OCI-LY1 (cell line): ENCODE measurements at regions not wholly inside any gene's neighbourhood (a gene's known extent, or its start where the extent isn't known, plus 50 kb on each side); places are given as distances from the start of the nearest gene placed in this dataset.

Source experiments
- H2AFZ ChIP-seq: fragments of 200-600 bp; sonication (generic), shearing (Covaris generic); 2 replicates; pipeline ENCODE4 v1.6.0; 2014; ENCODE audit warnings: antibody characterized with exemption, mild to moderate bottlenecking, low read length
- H3F3A ChIP-seq: fragments of 200-600 bp; sonication (generic), shearing (Covaris generic); 2 replicates; pipeline ENCODE4 v1.6.0; 2014; ENCODE audit warnings: mild to moderate bottlenecking, antibody characterized with exemption, low read length, moderate library complexity; ENCODE audit not compliant: insufficient read depth
- H3K27ac ChIP-seq: fragments of 200-600 bp; sonication (generic); 2 replicates; pipeline ENCODE4 v1.5.1; 2014; ENCODE audit warnings: low read length, mixed run types, mild to moderate bottlenecking, low read depth; ENCODE audit not compliant: poor library complexity, severe bottlenecking
- H3K27me3 ChIP-seq: fragments of 200-600 bp; sonication (generic); 2 replicates; pipeline ENCODE4 v1.6.0; 2014; ENCODE audit warnings: antibody characterized with exemption, mild to moderate bottlenecking, low read length, moderate library complexity; ENCODE audit not compliant: insufficient read depth
- H3K36me3 ChIP-seq: fragments of 200-600 bp; sonication (generic); 2 replicates; pipeline ENCODE4 v1.6.1; 2014; ENCODE audit warnings: mild to moderate bottlenecking, antibody characterized with exemption, low read length, moderate library complexity, mixed read lengths; ENCODE audit not compliant: insufficient read depth
- H3K4me1 ChIP-seq: fragments of 200-600 bp; sonication (generic); 2 replicates; pipeline ENCODE4 v1.5.1; 2014; ENCODE audit warnings: mild to moderate bottlenecking, low read length, moderate library complexity; ENCODE audit not compliant: insufficient read depth, severe bottlenecking
- H3K4me2 ChIP-seq: fragments of 200-600 bp; sonication (generic), shearing (Covaris generic); 2 replicates; pipeline ENCODE4 v1.6.1; 2014; ENCODE audit warnings: low read length
- H3K4me3 ChIP-seq: fragments of 200-600 bp; sonication (generic); 2 replicates; pipeline ENCODE4 v1.5.1; 2014; ENCODE audit warnings: low read length, low read depth, mild to moderate bottlenecking, mixed read lengths; ENCODE audit not compliant: poor library complexity, severe bottlenecking
- H3K79me2 ChIP-seq: fragments of 200-600 bp; shearing (Covaris generic); 2 replicates; pipeline ENCODE4 v1.6.1; 2016; ENCODE audit warnings: mixed run types, low read length, mixed read lengths; ENCODE audit not compliant: insufficient read depth
- H3K9ac ChIP-seq: fragments of 200-600 bp; sonication (generic), shearing (Covaris generic); 2 replicates; pipeline ENCODE4 v1.6.1; 2014; ENCODE audit warnings: mild to moderate bottlenecking, low read length, mixed read lengths
- H3K9me2 ChIP-seq: fragments of 200-600 bp; sonication (generic), shearing (Covaris generic); 2 replicates; pipeline ENCODE4 v1.6.1; 2014; ENCODE audit warnings: low read depth, mild to moderate bottlenecking, low read length, mixed read lengths
- H3K9me3 ChIP-seq: fragments of 200-600 bp; shearing (Covaris generic); 2 replicates; pipeline ENCODE4 v1.6.1; 2014; ENCODE audit warnings: low read length, mixed read lengths
- H4K20me1 ChIP-seq: fragments of 200-600 bp; sonication (generic), shearing (Covaris generic); 2 replicates; pipeline ENCODE4 v1.6.0; 2016; ENCODE audit warnings: mild to moderate bottlenecking, low read length; ENCODE audit not compliant: insufficient read depth
- CTCF ChIP-seq: fragments of 200-600 bp; sonication (generic), shearing (Covaris generic); IDR thresholded peaks from 2 replicates; pipeline ENCODE4 v1.5.1; 2017; ENCODE audit warnings: mild to moderate bottlenecking, antibody characterized with exemption, low read length, moderate library complexity, mixed read lengths
- EZH2 ChIP-seq: fragments of 200-600 bp; sonication (generic), shearing (Covaris generic); IDR thresholded peaks from 2 replicates; pipeline ENCODE4 v1.8.0; 2017; ENCODE audit warnings: borderline replicate concordance, mixed run types, mild to moderate bottlenecking, antibody characterized with exemption, low read length, moderate library complexity, mixed read lengths

- no peak overlapping the region for H2AFZ ChIP-seq
- H3K27me3 ChIP-seq: no peaks in the 10 kb centered on the region
- no peak overlapping the region for H3K4me2 ChIP-seq
- no peaks in the 10 kb centered on the region for H3F3A ChIP-seq
- H3K9me3 ChIP-seq: no peaks in the 10 kb centered on the region
- no peaks in the 10 kb centered on the region for H4K20me1 ChIP-seq
- no peak for TF ChIP-seq EZH2
- no peak for TF ChIP-seq CTCF
- H3K9ac ChIP-seq: no peak overlapping the region
- no peaks in the 10 kb centered on the region for H3K4me1 ChIP-seq
- H3K9me2 ChIP-seq: no peaks in the 10 kb centered on the region
- H3K4me3 ChIP-seq: no peak overlapping the region
- H3K27ac ChIP-seq: no peak overlapping the region
- H3K79me2 ChIP-seq: no peaks in the 10 kb centered on the region
- H3K36me3 ChIP-seq: no peaks in the 10 kb centered on the region
Observed at GRCh38 chr11:23006730-23007129, 146.5 kb upstream of the CCDC179 start.

GRCh38 chr11:23010790-23011335, 150.6 kb upstream of the CCDC179 start:
- H3K4me3 ChIP-seq: no peak overlapping the region
- no peaks in the 10 kb centered on the region for H3K79me2 ChIP-seq
- H3K9me2 ChIP-seq: no peaks in the 10 kb centered on the region
- H3F3A ChIP-seq: no peaks in the 10 kb centered on the region
- no peak overlapping the region for H3K9ac ChIP-seq
- TF ChIP-seq EZH2 (no peak), CTCF (no peak)
- no peak overlapping the region for H2AFZ ChIP-seq
- no peaks in the 10 kb centered on the region for H3K27me3 ChIP-seq
- H4K20me1 ChIP-seq: no peaks in the 10 kb centered on the region
- H3K36me3 ChIP-seq: no peaks in the 10 kb centered on the region
- H3K4me1 ChIP-seq: no peaks in the 10 kb centered on the region
- H3K27ac ChIP-seq: no peak overlapping the region
- H3K4me2 ChIP-seq: no peak overlapping the region
- no peaks in the 10 kb centered on the region for H3K9me3 ChIP-seq

GRCh38 chr11:23012930-23013329, 152.7 kb upstream of the CCDC179 start:
- Histone ChIP-seq H3K9ac (no peak overlapping the region), H3K4me3 (no peak overlapping the region), H3K4me1 (no peaks in the 10 kb centered on the region), H2AFZ (no peak overlapping the region), H3K79me2 (no peaks in the 10 kb centered on the region), H3K27me3 (no peaks in the 10 kb centered on the region), H3K9me3 (no peaks in the 10 kb centered on the region), H3K27ac (no peak overlapping the region), H3K36me3 (no peaks in the 10 kb centered on the region), H4K20me1 (no peaks in the 10 kb centered on the region), H3F3A (no peaks in the 10 kb centered on the region), H3K4me2 (no peak overlapping the region), H3K9me2 (no peaks in the 10 kb centered on the region)
- no peak for TF ChIP-seq CTCF
- TF ChIP-seq EZH2: no peak
